GM18868 (cell line): ENCODE measurements at regions not wholly inside any gene's neighbourhood (a gene's known extent, or its start where the extent isn't known, plus 50 kb on each side); places are given as distances from the start of the nearest gene placed in this dataset.

Source experiments
- ATAC-seq: cut with Tn5 transposase; IDR thresholded peaks from one replicate; pipeline ENCODE4 v1.9.1; 2021; ENCODE audit warnings: mild to moderate bottlenecking, moderate library complexity; ENCODE audit not compliant: unreplicated experiment

DNA sequence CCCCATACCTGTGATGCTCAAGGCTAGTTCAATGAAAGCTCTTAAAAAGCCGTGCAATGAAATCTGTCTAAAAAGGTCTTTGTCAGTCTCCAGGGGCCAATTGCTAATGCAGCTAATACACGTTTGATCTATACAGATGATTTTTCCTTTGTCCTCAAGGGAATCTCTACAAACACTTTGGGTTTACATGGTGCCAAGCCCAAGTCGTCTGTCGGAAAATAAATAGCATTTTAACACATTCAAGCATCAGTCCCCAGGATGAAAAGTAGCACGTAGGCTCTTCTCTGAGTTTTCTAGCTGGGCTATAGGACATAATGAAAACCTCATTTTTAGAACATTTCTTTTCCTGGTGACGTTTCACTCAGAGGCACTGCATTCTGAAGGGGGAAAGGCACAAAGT, 477.4 kb upstream of the WWC1 start:
- no peak for ATAC-seq

DNA sequence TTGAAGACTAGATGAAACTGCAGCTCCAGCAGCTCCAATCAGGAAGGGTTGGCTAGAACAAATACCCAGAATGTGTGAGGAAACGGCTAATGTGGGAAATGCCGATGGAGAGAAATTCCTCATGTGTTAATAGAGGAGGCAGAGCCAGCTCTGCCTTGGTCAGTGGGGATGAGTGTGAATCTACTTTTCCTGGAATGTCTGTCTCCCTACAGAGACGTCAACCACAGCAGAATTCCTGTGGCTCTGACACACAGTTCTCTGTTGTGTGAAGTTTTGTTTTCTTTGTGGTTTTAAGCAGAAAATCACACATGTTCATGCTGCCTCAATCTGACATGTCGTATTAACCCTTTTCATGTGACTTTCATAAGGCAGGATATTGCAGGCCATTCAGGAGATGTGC, 476.6 kb upstream of the WWC1 start:
- no peak for ATAC-seq

GRCh38 chr5:167816354-167816753, 475.1 kb upstream of the WWC1 start:
- ATAC-seq, result no peak

DNA sequence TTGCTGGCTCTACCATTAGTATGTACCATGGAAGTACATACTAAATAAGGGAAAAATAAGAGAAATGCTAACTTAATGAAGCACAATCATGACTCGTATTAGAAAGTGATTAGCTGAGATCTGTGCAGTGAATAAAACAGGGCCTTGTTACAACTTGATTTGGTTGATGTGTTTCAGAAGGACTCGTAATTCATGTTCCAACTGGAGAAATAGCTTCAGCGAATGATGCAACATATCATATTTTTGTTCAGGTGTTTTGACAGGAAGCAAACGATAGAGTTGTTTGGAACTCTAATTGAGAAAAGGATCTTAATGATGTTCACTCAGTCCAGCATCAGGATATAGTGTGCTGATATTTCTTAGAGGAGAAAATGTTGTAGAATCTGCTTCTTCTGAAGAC, 474.6 kb upstream of the WWC1 start:
- no peak for ATAC-seq

DNA sequence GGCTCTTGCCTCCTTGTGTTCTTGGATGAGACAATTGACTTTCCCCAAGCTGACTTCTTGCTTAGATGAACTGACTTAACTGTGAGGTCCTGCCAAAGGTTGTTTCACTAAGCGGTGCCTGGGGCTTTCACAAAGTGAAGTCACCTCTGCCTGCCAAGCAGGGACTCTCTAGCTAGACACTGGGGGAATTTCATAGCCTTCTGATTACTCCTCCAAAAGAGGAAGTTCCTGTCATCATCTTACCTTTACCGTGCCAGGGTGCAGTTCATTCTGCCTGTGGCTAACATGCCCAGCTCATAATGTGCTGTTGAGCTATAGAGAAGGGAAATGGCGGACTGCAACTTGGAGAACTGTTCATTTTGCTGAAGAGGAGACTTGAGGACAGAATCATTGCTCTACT, 472.0 kb upstream of the WWC1 start:
- ATAC-seq, result peak; percentile 98

GRCh38 chr5:167820101-167820990, 471.1 kb upstream of the WWC1 start:
- ATAC-seq, result no peak

- no peak for ATAC-seq
Observed at GRCh38 chr5:167821151-167821550, 470.3 kb upstream of the WWC1 start.

- ATAC-seq, result no peak
Observed at GRCh38 chr5:167821669-167822068, 469.8 kb upstream of the WWC1 start.

DNA sequence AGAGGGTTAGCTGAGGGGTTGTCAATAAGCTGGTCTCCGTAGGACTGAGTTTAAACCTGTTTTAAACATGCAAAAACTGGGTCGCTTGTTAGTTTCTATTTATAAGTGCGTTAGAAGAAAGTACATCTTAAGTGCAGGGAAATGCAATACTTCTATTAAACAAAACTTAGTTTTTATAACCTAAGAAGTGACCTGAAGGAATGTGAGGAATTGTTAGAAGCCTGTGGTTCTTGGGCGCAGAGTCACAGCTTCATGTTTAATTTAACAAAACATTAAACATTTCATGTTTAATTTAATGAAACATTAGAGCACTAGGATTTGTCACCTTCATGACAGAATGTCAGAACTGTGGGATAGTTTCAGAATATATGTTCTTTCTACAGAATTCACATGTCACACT, 469.2 kb upstream of the WWC1 start:
- no peak for ATAC-seq

GRCh38 chr5:167823405-167823804, 468.0 kb upstream of the WWC1 start:
- no peak for ATAC-seq

GRCh38 chr5:167827766-167828165, 463.7 kb upstream of the WWC1 start:
- ATAC-seq, result no peak

- ATAC-seq, result no peak
Observed at GRCh38 chr5:167831754-167832504, 459.5 kb upstream of the WWC1 start.

DNA sequence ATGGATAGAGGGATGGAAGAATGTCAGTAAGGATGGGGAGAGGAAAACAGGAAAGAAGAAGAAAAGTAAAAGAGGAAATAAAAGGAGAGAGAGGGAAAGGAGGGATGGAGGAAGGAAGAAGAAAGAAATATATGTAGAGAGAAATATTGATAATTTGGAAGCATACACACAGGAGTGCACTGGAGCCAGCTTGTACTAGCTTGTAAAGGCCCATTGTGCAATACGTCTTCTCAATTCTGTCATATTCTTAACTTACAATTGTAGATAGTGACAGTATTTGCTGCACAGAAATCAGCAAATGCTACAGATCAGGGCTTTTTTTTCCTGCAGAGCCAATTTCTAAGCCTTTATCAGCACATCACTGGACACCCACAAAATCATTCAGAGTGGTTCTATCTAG, 458.8 kb upstream of the WWC1 start:
- no peak for ATAC-seq

DNA sequence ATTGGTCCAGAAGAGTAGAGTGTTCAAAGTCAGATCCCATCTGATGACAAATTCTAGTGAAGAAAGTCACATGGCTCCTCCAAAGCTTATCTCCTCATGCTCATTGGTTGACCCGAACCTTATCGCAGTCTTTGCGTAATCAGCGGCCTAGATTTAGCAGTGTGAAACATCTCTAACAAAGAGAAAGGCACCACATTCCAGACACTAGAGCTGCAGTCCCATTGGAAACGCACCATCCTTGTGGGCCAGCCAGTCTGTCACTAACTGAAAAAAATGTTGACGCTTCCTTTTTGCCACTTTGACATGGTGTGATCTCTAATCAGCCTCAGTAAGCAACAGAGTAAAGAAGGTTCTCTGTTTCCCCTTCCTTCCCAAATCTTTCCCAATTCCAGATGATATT, 458.0 kb upstream of the WWC1 start:
- ATAC-seq, result no peak

- ATAC-seq, result no peak
Observed at GRCh38 chr5:167835146-167835545, 456.3 kb upstream of the WWC1 start.

DNA sequence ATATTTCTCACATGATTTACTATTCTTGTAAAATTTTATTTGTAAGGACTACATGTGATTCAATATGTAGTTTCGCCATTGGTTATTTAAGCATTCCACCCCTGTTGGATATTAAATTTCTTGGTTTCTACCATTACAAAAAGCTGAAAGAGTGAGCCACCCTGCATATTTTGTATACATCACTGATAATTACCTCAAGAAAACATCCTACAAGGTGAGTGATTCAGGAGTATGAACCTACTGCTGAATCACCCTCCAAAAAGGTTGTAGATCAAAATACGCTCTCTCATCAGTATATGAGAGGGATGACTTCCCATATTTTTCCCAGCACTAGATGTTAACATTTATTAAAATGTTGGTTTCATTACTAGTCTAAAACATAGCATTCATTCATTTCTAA, 454.3 kb upstream of the WWC1 start:
- ATAC-seq, result no peak

DNA sequence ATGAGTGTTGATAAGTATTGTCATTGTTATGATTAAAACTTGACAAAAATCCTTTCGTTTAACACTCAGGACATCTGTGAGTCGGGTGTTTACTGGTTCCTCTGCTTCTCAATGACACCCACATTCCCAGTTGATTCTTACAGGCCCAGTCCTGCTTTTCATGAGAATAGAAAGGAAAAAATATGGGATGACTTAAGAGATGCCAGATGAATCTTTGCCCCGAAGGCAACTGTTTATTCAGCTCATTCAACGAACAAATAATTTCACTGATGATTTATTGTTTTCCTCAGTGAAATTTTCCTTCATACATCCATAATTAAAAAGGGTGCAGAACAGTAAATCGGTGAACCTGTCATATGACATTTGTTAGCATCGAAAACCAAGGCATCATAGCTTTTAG, 452.4 kb upstream of the WWC1 start:
- ATAC-seq, result no peak

DNA sequence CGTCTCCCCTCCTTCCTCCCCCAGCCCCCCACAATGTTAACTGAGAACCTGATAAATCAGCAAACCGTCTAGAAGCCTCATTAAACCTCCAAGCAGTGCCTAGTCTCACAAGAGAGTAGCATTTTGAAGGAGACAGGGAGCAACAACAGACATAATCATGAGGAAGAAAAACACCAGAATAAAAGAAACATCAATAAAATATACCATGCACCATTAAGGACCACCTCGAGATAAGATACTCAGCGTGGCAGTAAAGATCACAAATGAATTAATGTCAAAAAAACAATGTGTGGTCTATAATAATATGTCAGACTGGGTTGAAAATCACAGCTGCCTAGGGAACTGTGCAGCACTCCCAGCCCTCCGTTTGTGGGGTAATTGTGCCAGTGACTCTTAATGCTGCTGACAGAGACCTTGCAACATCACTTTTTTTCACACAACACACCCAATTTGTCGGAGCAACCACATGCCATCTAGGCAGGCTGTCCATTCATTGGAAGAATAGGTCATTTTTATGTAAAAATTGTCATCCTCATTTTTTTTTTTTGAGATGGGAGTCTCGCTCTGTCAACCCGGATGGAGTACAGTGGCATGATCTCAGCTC, 450.8 kb upstream of the WWC1 start:
- ATAC-seq, result no peak

- no peak for ATAC-seq
Observed at GRCh38 chr5:167843881-167844572, 447.4 kb upstream of the WWC1 start.

- ATAC-seq, result no peak
Observed at GRCh38 chr5:167845952-167846351, 445.5 kb upstream of the WWC1 start.

DNA sequence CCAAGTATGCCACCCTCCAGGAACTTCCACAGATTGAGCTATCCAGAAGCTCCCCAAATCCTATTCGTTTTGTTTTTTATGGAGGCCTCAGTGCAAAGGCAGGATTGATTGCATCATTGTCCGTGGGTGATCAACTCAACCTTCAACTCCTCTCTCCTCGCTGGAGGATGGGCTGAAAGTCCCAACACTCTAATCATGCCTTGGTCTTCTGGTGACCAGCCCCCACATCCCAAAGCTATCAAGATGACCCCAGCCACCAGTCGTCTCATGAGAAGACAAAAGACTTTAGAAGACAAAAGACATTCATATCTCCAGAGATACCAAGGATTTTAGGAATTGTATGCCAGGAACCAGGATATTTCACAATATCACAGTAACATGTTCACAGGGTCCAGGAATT, 441.6 kb upstream of the WWC1 start:
- ATAC-seq, result no peak
